Body of pancreas (tissue), 4 donors: ENCODE measurements at regions not wholly inside any gene's neighbourhood (a gene's known extent, or its start where the extent isn't known, plus 50 kb on each side); places are given as distances from the start of the nearest gene placed in this dataset.

Source experiments
- ATAC-seq: fragments of 150-250 bp; one replicate; pipeline ENCODE4 v1.9.1; 2016
- DNase-seq, 4 donors: peaks; one replicate each; pipeline ENCODE4 v3.0.0-alpha.2; 2019
- H3K27ac ChIP-seq, 4 donors: fragments of 200-600 bp; sonication (generic); 1 replicate in 3 of 4; 2 replicates in 1 of 4; pipeline versions ENCODE4 v1.5.1 to v1.6.1; 2016 to 2019; ENCODE audit warnings: mild to moderate bottlenecking in 1 of 4, mixed read lengths in 1 of 4, moderate library complexity in 1 of 4
- H3K27me3 ChIP-seq, 2 donors: fragments of 200-600 bp; sonication (generic); one replicate each; pipeline ENCODE4 v1.6.0; 2016; ENCODE audit warnings: mild to moderate bottlenecking in 1 of 2
- H3K36me3 ChIP-seq, 2 donors: fragments of 200-600 bp; sonication (generic); replicated peaks in 1 of 2; 2 replicates each; pipeline ENCODE4 v1.5.1; 2016; ENCODE audit warnings: low read depth in 2 of 2; ENCODE audit not compliant: insufficient read depth in 1 of 2
- H3K4me1 ChIP-seq: fragments of 200-600 bp; sonication (generic); one replicate; pipeline ENCODE4 v1.6.0; 2016
- H3K4me3 ChIP-seq, 2 donors: fragments of 200-600 bp; sonication (generic); 1 replicate in 1 of 2; 2 replicates in 1 of 2; pipeline ENCODE4 v1.5.1; 2016 to 2019
- H3K9me3 ChIP-seq, 3 donors: fragments of 200-600 bp; sonication (generic); 1 replicate in 2 of 3; 2 replicates in 1 of 3; pipeline ENCODE4 v1.5.1; 2016
- CTCF ChIP-seq, 7 experiments: fragments of 450-650 bp in 4 of 7; fragments of 200-600 bp in 3 of 7; sonication (generic) in 3 of 7; IDR thresholded peaks; one replicate each; pipeline ENCODE4 v1.5.1; 2016 to 2019; ENCODE audit warnings: antibody characterized with exemption in 7 of 7
- POLR2A ChIP-seq, 3 donors: fragments of 450-650 bp; IDR thresholded peaks; one replicate each; pipeline ENCODE4 v1.6.1; 2016; ENCODE audit warnings: antibody characterized with exemption in 3 of 3, mild to moderate bottlenecking in 2 of 3
- WGBS, 2 donors: methylation state at CpG; one replicate each; pipeline ENCODE4 v1.1.5; 2017; 5-methylcytosine and 5-hydroxymethylcytosine counted together
- intact Hi-C: fragments of 100-400 bp; cut with DNase I; formaldehyde crosslinking; loops from one replicate; pipeline ENCODE4 v1.15.1; 2023

GRCh38 chr2:226267516-226268289 is 531.9 kb downstream of the IRS1 start:
- H3K27me3 ChIP-seq = no peaks in the 10 kb centered on the region
- TF ChIP-seq POLR2A (IDR thresholded peaks at IDR 0.05) (no peak), CTCF (IDR thresholded peaks at IDR 0.05) (no peak)
- H3K36me3 ChIP-seq = no peaks in the 10 kb centered on the region
- no peak overlapping the region for H3K4me3 ChIP-seq
- no peaks in the 10 kb centered on the region for H3K4me1 ChIP-seq
- no peak overlapping the region for H3K27ac ChIP-seq
- ATAC-seq = no peak
- 36 to 59% methylated on average over 3 of the region's 3 CpGs for WGBS, 2 donors
- intact Hi-C loops = no loop called here
- no peaks in the 10 kb centered on the region for H3K9me3 ChIP-seq
- DNase-seq = no peak

GRCh38 chr2:226256709-226257376 is 542.8 kb downstream of the IRS1 start:
- 69 to 80% methylated on average over 4 of the region's 4 CpGs for WGBS, 2 donors
- DNase-seq (no peak), ATAC-seq (no peak)
- Histone ChIP-seq H3K9me3 (no peaks in the 10 kb centered on the region), H3K4me3 (no peak overlapping the region), H3K27ac (no peak overlapping the region), H3K4me1 (no peaks in the 10 kb centered on the region), H3K36me3 (no peaks in the 10 kb centered on the region), H3K27me3 (no peaks in the 10 kb centered on the region)
- TF ChIP-seq CTCF (IDR thresholded peaks at IDR 0.05) (no peak), POLR2A (IDR thresholded peaks at IDR 0.05) (no peak)
- intact Hi-C loops = no loop called here

GRCh38 chr2:226256237-226256636 is 543.4 kb downstream of the IRS1 start:
- Histone ChIP-seq H3K27ac (no peak overlapping the region), H3K27me3 (no peaks in the 10 kb centered on the region), H3K36me3 (no peaks in the 10 kb centered on the region), H3K4me1 (no peaks in the 10 kb centered on the region), H3K4me3 (no peak overlapping the region), H3K9me3 (no peaks in the 10 kb centered on the region)
- 13% methylated on average over 2 of the region's 2 CpGs for WGBS, 2 donors
- ATAC-seq = no peak
- no peak for TF ChIP-seq CTCF (IDR thresholded peaks at IDR 0.05)
- no peak for TF ChIP-seq POLR2A (IDR thresholded peaks at IDR 0.05)
- intact Hi-C loops = no loop called here
- no peak for DNase-seq

DNA sequence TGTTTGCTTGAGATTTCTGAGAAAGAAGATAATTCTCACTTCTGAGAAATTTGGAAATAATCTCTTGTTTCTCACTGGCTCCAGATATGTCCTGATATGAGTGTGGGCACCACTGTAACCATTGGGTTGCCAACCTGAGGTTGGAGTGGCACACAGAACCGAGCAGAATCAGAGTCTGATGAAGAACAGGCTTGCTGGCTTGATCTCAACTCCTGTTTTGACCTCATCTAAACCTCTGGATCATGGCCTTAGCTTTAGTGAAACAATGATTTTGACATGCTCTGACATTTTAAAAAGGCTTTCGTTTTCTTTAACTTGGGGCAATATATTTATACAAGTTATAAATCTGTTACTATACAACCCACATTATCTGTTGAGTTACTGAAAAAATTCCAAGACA is 548.0 kb downstream of the IRS1 start:
- no peak for DNase-seq
- 45 to 46% methylated on average over 2 of the region's 2 CpGs for WGBS, 2 donors
- Histone ChIP-seq H3K27me3 (no peaks in the 10 kb centered on the region), H3K4me3 (no peak overlapping the region), H3K9me3 (no peaks in the 10 kb centered on the region), H3K36me3 (no peaks in the 10 kb centered on the region), H3K4me1 (no peaks in the 10 kb centered on the region), H3K27ac (no peak overlapping the region)
- ATAC-seq = no peak
- intact Hi-C loops = no loop called here
- TF ChIP-seq POLR2A (IDR thresholded peaks at IDR 0.05) (no peak), CTCF (IDR thresholded peaks at IDR 0.05) (no peak)
